Embryonic facial prominence (tissue), 1 donor: ENCODE measurements at regions not wholly inside any gene's neighbourhood (a gene's known extent, or its start where the extent isn't known, plus 50 kb on each side); places are given as distances from the start of the nearest gene placed in this dataset.
"Not testable (repeated sequence)": the region's sequence is repeated elsewhere in the genome, so short reads cannot be mapped to it uniquely, and the experiment has no call there.

ENCODE experiments used
- DNase-seq: peaks from one replicate; pipeline ENCODE4 v3.0.0-alpha.2; 2016; ENCODE audit errors: extremely low spot score

GRCh38 chr10:53537508-53537907, 764.9 kb upstream of the MBL2 start:
- no peak for DNase-seq

GRCh38 chr10:53536322-53536721, 763.7 kb upstream of the MBL2 start:
- no peak for DNase-seq

GRCh38 chr10:53534428-53534827, 761.8 kb upstream of the MBL2 start:
- no peak for DNase-seq

GRCh38 chr10:53528974-53529373, 756.4 kb upstream of the MBL2 start:
- no peak for DNase-seq

GRCh38 chr10:53521046-53521445, 748.5 kb upstream of the MBL2 start:
- no peak for DNase-seq

- DNase-seq: no peak
Observed at GRCh38 chr10:53508197-53508596, 735.6 kb upstream of the MBL2 start.

GRCh38 chr10:53504492-53504891, 731.9 kb upstream of the MBL2 start:
- not testable (repeated sequence) for DNase-seq

GRCh38 chr10:53491774-53492173, 719.2 kb upstream of the MBL2 start:
- no peak for DNase-seq

GRCh38 chr10:53490553-53490952, 718.0 kb upstream of the MBL2 start:
- no peak for DNase-seq

- DNase-seq: no peak
Observed at GRCh38 chr10:53489335-53490182, 717.0 kb upstream of the MBL2 start.

GRCh38 chr10:53487019-53487983, 714.7 kb upstream of the MBL2 start:
- DNase-seq: no peak

- DNase-seq: not testable (repeated sequence)
Observed at GRCh38 chr10:53485422-53485821, 712.8 kb upstream of the MBL2 start.

- no peak for DNase-seq
Observed at GRCh38 chr10:53479365-53479764, 706.8 kb upstream of the MBL2 start.

GRCh38 chr10:53477313-53477675, 704.7 kb upstream of the MBL2 start:
- DNase-seq: no peak

GRCh38 chr10:53476650-53477312, 704.2 kb upstream of the MBL2 start:
- DNase-seq: no peak

- DNase-seq: no peak
Observed at GRCh38 chr10:53469383-53469782, 696.8 kb upstream of the MBL2 start.

GRCh38 chr10:53463539-53463938, 691.0 kb upstream of the MBL2 start:
- no peak for DNase-seq

- no peak for DNase-seq
Observed at GRCh38 chr10:53458007-53458406, 685.4 kb upstream of the MBL2 start.

- DNase-seq: no peak
Observed at GRCh38 chr10:53453196-53453595, 680.6 kb upstream of the MBL2 start.

- no peak for DNase-seq
Observed at GRCh38 chr10:53447576-53447975, 675.0 kb upstream of the MBL2 start.

GRCh38 chr10:53441843-53442242, 669.3 kb upstream of the MBL2 start:
- no peak for DNase-seq

GRCh38 chr10:53440601-53441000, 668.0 kb upstream of the MBL2 start:
- no peak for DNase-seq
